SU-DHL-6 (cell line): ENCODE measurements at regions not wholly inside any gene's neighbourhood (a gene's known extent, or its start where the extent isn't known, plus 50 kb on each side); places are given as distances from the start of the nearest gene placed in this dataset.

Experiments used
- H2AFZ ChIP-seq: fragments of 200-600 bp; sonication (generic); 2 replicates; pipeline ENCODE4 v1.6.1; 2014; ENCODE audit warnings: low read depth, mild to moderate bottlenecking, moderate library complexity, mixed read lengths, antibody characterized with exemption, low read length; ENCODE audit not compliant: severe bottlenecking
- H3F3A ChIP-seq: fragments of 200-600 bp; shearing (Covaris generic); 2 replicates; pipeline ENCODE4 v1.6.0; 2016; ENCODE audit warnings: antibody characterized with exemption, mild to moderate bottlenecking; ENCODE audit not compliant: insufficient read depth
- H3K27ac ChIP-seq: fragments of 200-600 bp; sonication (generic); 2 replicates; pipeline ENCODE4 v1.5.1; 2016; ENCODE audit warnings: low read depth, mild to moderate bottlenecking, low read length, moderate library complexity, mixed read lengths
- H3K27me3 ChIP-seq: fragments of 200-600 bp; sonication (generic), shearing (Covaris generic); 2 replicates; pipeline ENCODE4 v1.6.0; 2014; ENCODE audit warnings: mild to moderate bottlenecking, low read length
- H3K36me3 ChIP-seq: fragments of 200-600 bp; sonication (generic); 2 replicates; pipeline ENCODE4 v1.6.1; 2014; ENCODE audit warnings: mild to moderate bottlenecking, low read length, mixed read lengths
- H3K4me2 ChIP-seq: fragments of 300-600, 200-600 bp; shearing (Covaris generic), sonication (generic); 2 replicates; pipeline ENCODE4 v1.6.0; 2014; ENCODE audit warnings: low read length, low read depth, mild to moderate bottlenecking; ENCODE audit not compliant: poor library complexity, severe bottlenecking
- H3K4me3 ChIP-seq: fragments of 200-600 bp; sonication (generic); 2 replicates; pipeline ENCODE4 v1.5.1; 2014; ENCODE audit warnings: antibody characterized with exemption, low read length, mild to moderate bottlenecking, mixed read lengths; ENCODE audit not compliant: insufficient read depth, poor library complexity, severe bottlenecking
- H3K79me2 ChIP-seq: fragments of 200-600 bp; sonication (generic); 2 replicates; pipeline ENCODE4 v1.6.1; 2014; ENCODE audit warnings: mild to moderate bottlenecking, low read length, moderate library complexity; ENCODE audit not compliant: insufficient read depth
- H3K9ac ChIP-seq: fragments of 200-600 bp; sonication (generic); 2 replicates; pipeline ENCODE4 v1.7.0; 2014; ENCODE audit warnings: mild to moderate bottlenecking, low read length
- H3K9me2 ChIP-seq: fragments of 200-600 bp; sonication (generic); replicated peaks from 2 replicates; pipeline ENCODE4 v1.6.1; 2014; ENCODE audit warnings: low read length; ENCODE audit not compliant: insufficient read depth
- H3K9me3 ChIP-seq: fragments of 200-600 bp; sonication (generic); 2 replicates; pipeline ENCODE4 v1.6.1; 2014; ENCODE audit warnings: low read length, mixed read lengths; ENCODE audit not compliant: insufficient read depth
- H4K20me1 ChIP-seq: fragments of 200-600 bp; sonication (generic); 2 replicates; pipeline ENCODE4 v1.6.1; 2014; ENCODE audit warnings: low read depth, mild to moderate bottlenecking, antibody characterized with exemption, low read length, moderate library complexity, mixed read lengths
- EZH2phosphoT487 ChIP-seq: fragments of 200-600 bp; sonication (generic), shearing (Covaris generic); conservative IDR thresholded peaks from 2 replicates; pipeline ENCODE4 v1.6.1; 2018; ENCODE audit warnings: mild to moderate bottlenecking, antibody characterized with exemption, low read length, moderate library complexity, mixed read lengths
- TF ChIP-seq, protein P1 (sequence below): fragments of 200-600 bp; sonication (generic); IDR thresholded peaks from one replicate; pipeline ENCODE4 v1.5.1; 2017; ENCODE audit warnings: antibody characterized with exemption, mild to moderate bottlenecking, low read length, moderate library complexity; ENCODE audit not compliant: insufficient read depth, poor library complexity, severe bottlenecking

GRCh38 chr9:16341177-16341576 is 529.3 kb downstream of the BNC2 start:
- Histone ChIP-seq H3K9me2 (no peaks in the 10 kb centered on the region), H2AFZ (no peak overlapping the region), H3K9me3 (no peaks in the 10 kb centered on the region), H3K9ac (no peak overlapping the region), H3K27ac (no peak overlapping the region), H3K36me3 (no peaks in the 10 kb centered on the region), H3K4me3 (no peak overlapping the region), H4K20me1 (no peaks in the 10 kb centered on the region), H3K4me2 (no peak overlapping the region), H3K79me2 (no peaks in the 10 kb centered on the region), H3F3A (no peaks in the 10 kb centered on the region), H3K27me3 (no peaks in the 10 kb centered on the region)
- TF ChIP-seq, protein P1, sequence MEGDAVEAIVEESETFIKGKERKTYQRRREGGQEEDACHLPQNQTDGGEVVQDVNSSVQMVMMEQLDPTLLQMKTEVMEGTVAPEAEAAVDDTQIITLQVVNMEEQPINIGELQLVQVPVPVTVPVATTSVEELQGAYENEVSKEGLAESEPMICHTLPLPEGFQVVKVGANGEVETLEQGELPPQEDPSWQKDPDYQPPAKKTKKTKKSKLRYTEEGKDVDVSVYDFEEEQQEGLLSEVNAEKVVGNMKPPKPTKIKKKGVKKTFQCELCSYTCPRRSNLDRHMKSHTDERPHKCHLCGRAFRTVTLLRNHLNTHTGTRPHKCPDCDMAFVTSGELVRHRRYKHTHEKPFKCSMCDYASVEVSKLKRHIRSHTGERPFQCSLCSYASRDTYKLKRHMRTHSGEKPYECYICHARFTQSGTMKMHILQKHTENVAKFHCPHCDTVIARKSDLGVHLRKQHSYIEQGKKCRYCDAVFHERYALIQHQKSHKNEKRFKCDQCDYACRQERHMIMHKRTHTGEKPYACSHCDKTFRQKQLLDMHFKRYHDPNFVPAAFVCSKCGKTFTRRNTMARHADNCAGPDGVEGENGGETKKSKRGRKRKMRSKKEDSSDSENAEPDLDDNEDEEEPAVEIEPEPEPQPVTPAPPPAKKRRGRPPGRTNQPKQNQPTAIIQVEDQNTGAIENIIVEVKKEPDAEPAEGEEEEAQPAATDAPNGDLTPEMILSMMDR, result no peak
- TF ChIP-seq EZH2phosphoT487, result no peak

DNA sequence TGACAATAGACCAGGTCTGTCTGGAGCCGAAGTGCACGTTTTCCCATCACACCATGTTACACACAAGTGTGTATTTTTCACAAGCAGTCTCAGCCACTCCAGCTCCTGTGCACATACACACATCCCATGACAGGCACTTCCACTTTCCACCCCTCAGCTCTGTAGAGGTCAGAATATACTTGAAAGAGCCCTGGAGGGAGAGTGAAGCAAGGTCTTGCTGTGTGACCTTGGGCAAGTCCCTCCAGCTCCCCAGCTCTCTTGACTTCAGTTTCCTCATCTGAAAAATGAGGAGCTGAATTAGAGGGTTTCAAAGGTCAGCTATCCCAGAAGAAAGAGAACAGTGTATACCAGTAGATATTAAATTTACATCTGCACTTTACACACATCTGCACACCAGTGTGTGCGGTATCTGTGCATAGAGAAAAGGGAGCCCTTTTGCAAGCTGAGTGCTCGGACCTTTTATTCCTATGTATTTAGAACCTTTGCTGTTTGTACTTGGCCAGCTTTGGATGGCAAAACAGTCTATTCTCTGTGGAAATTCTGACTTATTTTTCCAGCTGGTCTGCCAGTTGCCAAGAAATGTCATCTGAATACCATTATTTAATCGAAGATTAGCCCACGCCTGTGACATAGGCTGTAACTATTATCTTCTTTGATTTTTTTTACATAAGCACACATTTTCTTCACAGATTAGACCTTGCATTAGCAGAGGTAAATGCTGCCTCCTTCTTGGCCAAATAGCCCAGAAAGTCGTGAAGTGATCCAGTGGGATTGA is 528.0 kb downstream of the BNC2 start:
- Histone ChIP-seq H3K4me3 (no peak overlapping the region), H3K9me3 (no peaks in the 10 kb centered on the region), H4K20me1 (no peaks in the 10 kb centered on the region), H3K27me3 (no peaks in the 10 kb centered on the region), H3K79me2 (no peaks in the 10 kb centered on the region), H3K36me3 (no peaks in the 10 kb centered on the region), H3K9me2 (no peaks in the 10 kb centered on the region), H2AFZ (no peak overlapping the region), H3F3A (no peaks in the 10 kb centered on the region), H3K27ac (no peak overlapping the region), H3K4me2 (no peak overlapping the region), H3K9ac (no peak overlapping the region)
- TF ChIP-seq, protein P1, result no peak
- no peak for TF ChIP-seq EZH2phosphoT487

DNA sequence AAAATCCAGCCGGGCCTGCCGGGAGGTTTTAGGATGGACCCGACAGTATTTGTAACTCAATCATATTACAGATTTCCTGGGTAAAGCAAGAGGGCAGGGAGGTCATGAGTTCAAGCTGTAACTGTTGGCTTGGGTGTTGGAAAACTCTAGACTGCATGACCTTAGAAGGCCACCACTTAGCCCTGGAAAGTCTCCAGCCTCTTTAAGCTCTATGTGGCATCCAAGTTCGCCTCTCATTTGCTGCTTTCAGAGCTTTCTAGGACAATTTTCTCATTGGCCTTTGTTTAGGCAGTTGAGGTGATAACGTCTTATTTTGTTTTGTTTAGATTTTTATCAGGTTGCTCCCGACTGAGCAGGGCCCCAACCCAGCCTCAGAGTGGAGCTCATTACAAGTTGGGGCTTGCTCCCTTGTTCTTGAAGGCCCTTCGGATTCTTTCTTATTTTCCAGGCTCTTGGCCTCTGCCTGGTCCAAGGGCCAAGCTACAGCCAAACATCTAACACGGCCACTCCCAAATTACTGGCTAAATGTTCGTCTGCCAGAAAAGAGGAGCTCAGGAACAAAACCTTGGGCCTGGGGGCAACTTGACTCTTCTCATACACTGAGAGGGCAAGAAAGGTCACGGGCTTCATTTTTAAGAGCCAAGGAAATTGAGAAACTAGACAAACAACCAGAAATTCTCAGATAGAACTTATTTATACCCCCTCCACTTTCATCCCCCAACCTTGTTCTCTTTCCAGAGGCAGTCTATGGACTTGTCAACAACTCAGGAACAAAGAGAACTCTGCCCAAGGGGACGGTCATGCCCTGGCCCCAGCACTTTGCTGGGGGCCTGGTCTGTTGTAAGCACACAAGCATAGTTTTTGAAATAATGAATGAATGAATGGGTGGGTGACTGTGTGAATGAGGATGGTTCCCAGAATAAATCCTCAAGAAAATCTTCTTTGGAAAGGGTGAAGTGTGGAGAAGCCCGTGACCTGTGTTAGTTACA is 526.9 kb downstream of the BNC2 start:
- Histone ChIP-seq H4K20me1 (no peaks in the 10 kb centered on the region), H3K4me2 (no peak overlapping the region), H3K79me2 (no peaks in the 10 kb centered on the region), H3K4me3 (no peak overlapping the region), H3K9ac (no peak overlapping the region), H3K36me3 (no peaks in the 10 kb centered on the region), H2AFZ (no peak overlapping the region), H3K27ac (no peak overlapping the region), H3K9me3 (no peaks in the 10 kb centered on the region), H3K9me2 (no peaks in the 10 kb centered on the region), H3F3A (no peaks in the 10 kb centered on the region), H3K27me3 (no peaks in the 10 kb centered on the region)
- TF ChIP-seq, protein P1, result no peak
- TF ChIP-seq EZH2phosphoT487, result no peak
